Activated naive CD8-positive, alpha-beta T cell (primary cell): ENCODE measurements at regions not wholly inside any gene's neighbourhood (a gene's known extent, or its start where the extent isn't known, plus 50 kb on each side); places are given as distances from the start of the nearest gene placed in this dataset.

Source experiments
- H3K27ac Mint-ChIP-seq: one replicate; pipeline ENCODE4 v1.8.0; 2021; ENCODE audit warnings: mixed read lengths
- H3K27me3 Mint-ChIP-seq: one replicate; pipeline ENCODE4 v1.8.0; 2021; ENCODE audit warnings: mixed read lengths
- H3K36me3 Mint-ChIP-seq: one replicate; pipeline ENCODE4 v1.8.0; 2021; ENCODE audit warnings: mixed read lengths
- H3K4me1 Mint-ChIP-seq: one replicate; pipeline ENCODE4 v1.8.0; 2021; ENCODE audit warnings: low read depth, mixed read lengths
- H3K4me3 Mint-ChIP-seq: one replicate; pipeline ENCODE4 v1.8.0; 2021; ENCODE audit warnings: mild to moderate bottlenecking, mixed read lengths
- H3K9me3 Mint-ChIP-seq: one replicate; pipeline ENCODE4 v1.8.0; 2021; ENCODE audit warnings: low read depth, mixed read lengths

DNA sequence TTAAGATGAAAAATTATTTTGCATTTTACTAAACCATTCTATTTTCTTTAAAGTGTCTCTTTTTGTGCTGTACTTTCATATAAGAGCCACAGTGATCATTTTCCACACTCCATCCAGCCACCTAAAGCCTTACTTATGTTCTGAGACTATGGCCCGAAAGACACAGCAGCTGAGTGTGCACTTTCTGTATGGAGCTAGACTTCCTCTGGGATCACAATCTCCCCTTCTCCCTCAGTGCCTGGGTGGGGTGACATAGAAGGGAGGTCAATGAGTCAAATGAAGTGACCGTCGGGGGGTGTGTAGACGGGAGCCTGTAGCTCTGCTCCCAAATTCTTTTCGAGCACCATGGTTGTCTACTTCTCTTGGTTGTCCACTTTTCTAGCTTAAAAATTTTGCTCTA, 97.8 kb upstream of the ARL4C start:
- H3K4me3 Mint-ChIP-seq, result no peak overlapping the region
- H3K36me3 Mint-ChIP-seq, result no peaks in the 10 kb centered on the region
- peaks cover 2% of the 10 kb centered on the region for H3K27me3 Mint-ChIP-seq
- H3K4me1 Mint-ChIP-seq, result no peaks in the 10 kb centered on the region
- no peak overlapping the region for H3K27ac Mint-ChIP-seq
- H3K9me3 Mint-ChIP-seq, result no peaks in the 10 kb centered on the region

GRCh38 chr2:234593636-234594035, 96.8 kb upstream of the ARL4C start:
- H3K9me3 Mint-ChIP-seq, result no peaks in the 10 kb centered on the region
- peaks cover 2% of the 10 kb centered on the region for H3K27me3 Mint-ChIP-seq
- no peak overlapping the region for H3K4me3 Mint-ChIP-seq
- H3K36me3 Mint-ChIP-seq, result no peaks in the 10 kb centered on the region
- no peak overlapping the region for H3K27ac Mint-ChIP-seq
- no peaks in the 10 kb centered on the region for H3K4me1 Mint-ChIP-seq

DNA sequence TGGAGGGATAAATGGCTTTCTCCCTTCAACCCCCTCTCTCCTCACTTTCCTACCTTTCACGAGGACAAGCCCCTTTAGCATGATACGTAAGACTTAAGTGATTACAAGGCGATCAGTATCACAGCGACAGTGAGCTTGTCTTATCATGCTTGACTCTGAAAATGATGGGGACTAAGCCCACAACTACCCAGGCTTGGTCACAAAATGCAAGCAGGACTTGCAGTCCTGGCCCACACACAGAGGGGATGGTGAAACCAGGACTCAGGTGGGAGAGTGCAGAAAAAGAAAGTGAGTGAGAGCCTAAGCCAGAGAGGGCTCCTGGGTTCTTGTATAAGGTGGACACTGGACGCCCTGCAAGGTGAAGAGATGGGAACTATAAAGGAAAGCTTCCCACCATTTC, 95.7 kb upstream of the ARL4C start:
- H3K4me1 Mint-ChIP-seq, result no peaks in the 10 kb centered on the region
- peaks cover under 1% of the 10 kb centered on the region for H3K27me3 Mint-ChIP-seq
- no peaks in the 10 kb centered on the region for H3K9me3 Mint-ChIP-seq
- H3K27ac Mint-ChIP-seq, result no peak overlapping the region
- no peak overlapping the region for H3K4me3 Mint-ChIP-seq
- H3K36me3 Mint-ChIP-seq, result no peaks in the 10 kb centered on the region

DNA sequence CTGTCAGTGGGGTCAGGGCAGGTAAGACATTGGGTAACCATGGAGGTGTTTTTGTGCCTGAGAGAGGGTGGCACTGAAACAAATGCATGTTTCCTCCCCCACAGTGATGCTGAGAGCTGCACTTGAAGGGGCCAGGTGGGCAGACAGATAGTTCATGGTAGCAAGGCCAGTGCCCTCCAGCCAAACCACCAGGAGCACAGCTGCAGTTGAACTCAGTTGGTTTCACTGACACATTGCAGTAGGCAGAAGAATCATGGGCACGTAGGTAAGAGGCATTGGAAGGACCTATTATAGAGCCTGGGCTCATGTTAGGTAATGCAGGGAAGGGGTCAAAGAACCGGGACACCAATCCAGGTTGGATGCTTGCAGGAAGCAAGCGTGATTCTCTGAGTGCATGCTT, 93.2 kb upstream of the ARL4C start:
- H3K9me3 Mint-ChIP-seq, result no peaks in the 10 kb centered on the region
- H3K4me1 Mint-ChIP-seq, result no peaks in the 10 kb centered on the region
- no peak overlapping the region for H3K4me3 Mint-ChIP-seq

GRCh38 chr2:234588054-234588430, 91.2 kb upstream of the ARL4C start:
- no peaks in the 10 kb centered on the region for H3K4me1 Mint-ChIP-seq
- peaks cover 4% of the 10 kb centered on the region for H3K27me3 Mint-ChIP-seq
- H3K9me3 Mint-ChIP-seq, result no peaks in the 10 kb centered on the region

More for the DNA sequence above, 93.2 kb upstream of the ARL4C start:
- no peak overlapping the region for H3K27ac Mint-ChIP-seq
- H3K36me3 Mint-ChIP-seq, result no peaks in the 10 kb centered on the region
- no peaks in the 10 kb centered on the region for H3K27me3 Mint-ChIP-seq

DNA sequence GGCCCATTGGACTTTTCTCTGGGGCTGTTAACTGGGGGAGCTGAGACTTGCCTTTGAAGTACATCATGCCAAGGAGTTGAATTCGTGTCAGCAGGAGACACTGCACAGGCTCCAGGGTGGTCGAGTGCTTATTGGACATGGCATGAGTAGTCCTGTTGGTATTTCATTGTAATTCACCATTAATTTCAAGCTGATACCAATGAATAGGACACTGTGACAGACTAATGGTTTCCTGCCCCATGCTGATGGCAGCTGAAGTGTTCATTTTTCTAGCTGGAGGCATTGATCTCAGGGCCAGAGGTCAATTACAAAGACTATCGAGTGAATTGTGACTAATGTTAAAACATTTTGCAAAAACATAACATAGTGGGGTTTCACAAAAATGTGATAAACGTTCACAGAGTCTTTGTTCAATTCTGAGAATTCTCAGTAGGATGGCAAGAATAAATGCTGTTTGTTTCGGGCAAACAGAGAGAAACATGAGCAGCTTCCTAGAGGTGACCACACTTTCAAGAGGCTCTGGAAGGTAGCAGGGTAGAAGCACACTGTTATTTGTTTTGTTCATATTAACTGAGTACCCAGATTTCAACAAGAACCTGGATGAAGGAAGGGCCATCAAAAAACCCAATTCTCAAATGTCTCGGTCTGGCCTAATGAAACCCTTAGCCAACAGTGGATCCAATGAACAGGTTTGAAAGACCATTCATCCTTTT, 90.6 kb upstream of the ARL4C start:
- Mint-ChIP-seq H3K27ac (no peak overlapping the region), H3K4me3 (no peak overlapping the region), H3K36me3 (no peaks in the 10 kb centered on the region), H3K27me3 (peaks cover 4% of the 10 kb centered on the region), H3K4me1 (no peaks in the 10 kb centered on the region), H3K9me3 (no peaks in the 10 kb centered on the region)

More at GRCh38 chr2:234588054-234588430, 91.2 kb upstream of the ARL4C start:
- Mint-ChIP-seq H3K27ac (no peak overlapping the region), H3K36me3 (no peaks in the 10 kb centered on the region), H3K4me3 (no peak overlapping the region)

DNA sequence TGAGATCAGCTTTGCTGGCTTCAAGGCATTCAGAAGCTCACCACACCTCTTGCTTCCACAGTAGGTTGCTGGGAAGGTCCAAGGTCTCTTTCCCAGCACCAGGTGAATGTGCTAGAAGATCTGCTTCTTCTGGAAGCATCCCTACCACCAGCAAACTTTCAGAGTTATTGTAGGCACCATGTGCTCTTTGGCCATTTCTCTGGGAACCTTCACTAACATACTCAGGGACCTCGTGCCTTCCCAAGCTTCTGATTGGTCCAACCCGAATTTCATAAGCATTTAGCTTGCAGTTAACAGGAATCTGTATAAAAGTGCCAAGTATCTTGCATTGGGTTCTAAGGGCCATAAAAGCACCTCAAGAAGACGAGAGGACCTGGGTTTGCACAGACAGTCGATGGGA, 86.5 kb upstream of the ARL4C start:
- H3K9me3 Mint-ChIP-seq, result no peaks in the 10 kb centered on the region
- no peaks in the 10 kb centered on the region for H3K4me1 Mint-ChIP-seq
- H3K27me3 Mint-ChIP-seq, result peaks cover 5% of the 10 kb centered on the region
- H3K36me3 Mint-ChIP-seq, result no peaks in the 10 kb centered on the region
- H3K4me3 Mint-ChIP-seq, result no peak overlapping the region
- H3K27ac Mint-ChIP-seq, result no peak overlapping the region

GRCh38 chr2:234580686-234581085, 83.8 kb upstream of the ARL4C start:
- Mint-ChIP-seq H3K27me3 (peaks cover 5% of the 10 kb centered on the region), H3K9me3 (no peaks in the 10 kb centered on the region), H3K4me3 (no peak overlapping the region), H3K36me3 (no peaks in the 10 kb centered on the region), H3K27ac (no peak overlapping the region), H3K4me1 (no peaks in the 10 kb centered on the region)

- H3K27me3 Mint-ChIP-seq, result peaks cover 5% of the 10 kb centered on the region
- no peak overlapping the region for H3K27ac Mint-ChIP-seq
- H3K4me1 Mint-ChIP-seq, result no peaks in the 10 kb centered on the region
- no peaks in the 10 kb centered on the region for H3K9me3 Mint-ChIP-seq
- H3K36me3 Mint-ChIP-seq, result no peaks in the 10 kb centered on the region
- H3K4me3 Mint-ChIP-seq, result no peak overlapping the region
Measured at GRCh38 chr2:234579231-234579962, 82.5 kb upstream of the ARL4C start.

DNA sequence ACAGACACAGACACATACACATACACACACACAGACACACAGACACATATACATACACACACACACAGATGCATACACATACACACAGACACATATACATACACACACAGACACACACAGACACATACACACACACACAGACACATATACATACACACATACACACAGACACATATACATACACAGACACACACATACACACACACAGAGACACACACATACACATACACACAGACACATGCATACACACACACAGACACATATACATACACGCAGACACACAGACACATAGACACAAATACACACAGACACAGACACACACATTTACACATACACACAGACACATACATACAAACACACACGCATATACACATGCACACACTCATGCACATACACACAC, 81.5 kb upstream of the ARL4C start:
- H3K4me1 Mint-ChIP-seq, result no peaks in the 10 kb centered on the region
- H3K9me3 Mint-ChIP-seq, result no peaks in the 10 kb centered on the region

GRCh38 chr2:234577191-234577590, 80.3 kb upstream of the ARL4C start:
- Mint-ChIP-seq H3K9me3 (no peaks in the 10 kb centered on the region), H3K4me1 (no peaks in the 10 kb centered on the region), H3K36me3 (no peaks in the 10 kb centered on the region), H3K4me3 (no peak overlapping the region), H3K27ac (no peak overlapping the region), H3K27me3 (peaks cover 3% of the 10 kb centered on the region)

More for the DNA sequence above, 81.5 kb upstream of the ARL4C start:
- no peak overlapping the region for H3K4me3 Mint-ChIP-seq
- H3K36me3 Mint-ChIP-seq, result no peaks in the 10 kb centered on the region
- H3K27ac Mint-ChIP-seq, result no peak overlapping the region
- H3K27me3 Mint-ChIP-seq, result peaks cover 3% of the 10 kb centered on the region

DNA sequence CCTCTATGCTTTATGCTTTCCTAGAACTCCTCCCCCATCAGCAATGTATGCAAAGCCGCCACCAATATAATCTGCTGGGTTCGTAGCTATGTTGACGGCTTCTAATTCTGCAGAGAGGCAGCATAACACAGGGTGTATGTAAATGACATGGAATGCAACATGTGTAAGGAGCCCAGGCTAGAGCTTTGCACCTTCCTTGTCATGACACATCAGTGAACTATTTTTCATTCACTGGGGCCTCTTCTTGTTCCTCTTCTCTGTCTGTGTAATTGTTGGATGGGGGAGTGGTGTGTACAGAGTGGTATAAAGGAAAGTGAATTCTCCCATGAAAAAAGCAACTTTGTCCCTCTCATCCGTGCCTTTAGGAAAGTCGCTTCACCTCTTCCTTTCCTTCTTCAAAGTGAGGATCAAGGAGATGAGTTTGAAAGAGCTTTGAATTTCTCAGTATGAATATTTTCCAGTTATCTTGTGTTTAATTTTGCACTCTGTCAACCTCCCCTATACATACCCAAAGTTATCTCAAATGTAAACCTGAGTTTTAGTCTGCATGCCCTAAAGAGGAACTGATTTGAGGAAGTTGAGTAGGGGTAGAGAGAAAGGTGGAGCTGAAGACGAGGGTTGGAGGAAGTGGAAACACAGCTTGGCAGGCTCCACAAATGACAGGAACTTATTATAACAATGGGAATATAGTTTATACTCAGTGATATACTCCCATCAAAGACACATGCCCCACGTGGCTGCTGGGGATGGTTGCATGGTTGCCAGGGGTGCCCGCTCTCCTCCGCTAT, 74.9 kb upstream of the ARL4C start:
- H3K9me3 Mint-ChIP-seq, result no peaks in the 10 kb centered on the region
- H3K27ac Mint-ChIP-seq, result no peak overlapping the region
- H3K36me3 Mint-ChIP-seq, result no peaks in the 10 kb centered on the region
- H3K27me3 Mint-ChIP-seq, result peaks cover 12% of the 10 kb centered on the region
- H3K4me1 Mint-ChIP-seq, result no peaks in the 10 kb centered on the region
- H3K4me3 Mint-ChIP-seq, result no peak overlapping the region

DNA sequence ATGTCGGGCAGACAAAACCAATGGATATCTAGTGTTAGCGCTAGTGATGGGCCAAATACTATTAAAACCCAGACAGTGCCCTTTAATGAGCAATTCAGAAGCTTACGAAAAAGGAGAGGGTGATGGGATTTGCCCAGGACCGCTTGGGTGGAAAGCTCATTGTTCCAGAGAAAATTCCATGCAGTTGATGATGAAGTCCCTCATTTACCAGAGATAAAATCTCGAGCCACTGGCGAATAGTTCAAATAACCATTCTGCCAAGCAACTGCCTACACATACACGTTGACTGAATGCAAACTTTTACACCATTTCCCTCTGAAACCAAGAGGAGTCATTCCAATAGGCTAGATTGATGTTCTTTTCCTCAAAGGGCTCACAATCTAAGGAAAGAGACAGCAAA, 73.6 kb upstream of the ARL4C start:
- no peak overlapping the region for H3K4me3 Mint-ChIP-seq
- peaks cover 12% of the 10 kb centered on the region for H3K27me3 Mint-ChIP-seq

GRCh38 chr2:234569776-234570430, 73.0 kb upstream of the ARL4C start:
- H3K36me3 Mint-ChIP-seq, result no peaks in the 10 kb centered on the region
- H3K27me3 Mint-ChIP-seq, result peaks cover 12% of the 10 kb centered on the region
- no peak overlapping the region for H3K27ac Mint-ChIP-seq
- H3K9me3 Mint-ChIP-seq, result no peaks in the 10 kb centered on the region
- no peak overlapping the region for H3K4me3 Mint-ChIP-seq
- no peaks in the 10 kb centered on the region for H3K4me1 Mint-ChIP-seq

More for the DNA sequence above, 73.6 kb upstream of the ARL4C start:
- no peaks in the 10 kb centered on the region for H3K36me3 Mint-ChIP-seq
- H3K9me3 Mint-ChIP-seq, result no peaks in the 10 kb centered on the region
- no peaks in the 10 kb centered on the region for H3K4me1 Mint-ChIP-seq
- H3K27ac Mint-ChIP-seq, result no peak overlapping the region

- Mint-ChIP-seq H3K4me1 (no peaks in the 10 kb centered on the region), H3K9me3 (no peaks in the 10 kb centered on the region), H3K36me3 (no peaks in the 10 kb centered on the region), H3K27ac (no peak overlapping the region), H3K4me3 (no peak overlapping the region), H3K27me3 (peaks cover 10% of the 10 kb centered on the region)
Measured at GRCh38 chr2:234566622-234567021, 69.7 kb upstream of the ARL4C start.
